ENCODE measurements at regions not wholly inside any gene's neighbourhood (a gene's known extent, or its start where the extent isn't known, plus 50 kb on each side); places are given as distances from the start of the nearest gene placed in this dataset.

DNA sequence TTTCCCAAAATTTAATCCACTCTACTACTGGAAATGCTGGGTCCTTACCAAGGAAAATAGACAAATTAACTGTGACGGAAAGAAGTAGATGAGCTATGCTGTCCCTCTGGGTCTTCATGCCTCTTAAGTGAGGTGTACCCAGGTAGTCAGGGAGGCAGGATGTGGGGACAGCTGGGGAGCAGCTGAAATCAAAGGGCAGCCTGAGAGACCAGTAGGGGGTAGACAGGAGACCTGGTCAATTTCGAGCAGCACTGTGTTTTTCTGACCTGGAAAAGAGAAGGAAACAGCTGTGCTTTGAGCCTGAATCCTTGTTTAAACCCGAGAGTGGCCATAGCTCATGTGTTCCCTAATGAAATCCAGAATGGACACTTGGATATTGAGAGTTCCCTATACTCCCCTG is 587.3 kb downstream of the EFNB2 start:
- TF ChIP-seq CEBPB (IDR thresholded peaks at IDR 0.05), result no peak
- TF ChIP-seq EP300 (IDR thresholded peaks at IDR 0.05; ENCODE audit: borderline replicate concordance), result no peak
- no peak for TF ChIP-seq TEAD4 (IDR thresholded peaks at IDR 0.05)
- TF ChIP-seq, protein P1, sequence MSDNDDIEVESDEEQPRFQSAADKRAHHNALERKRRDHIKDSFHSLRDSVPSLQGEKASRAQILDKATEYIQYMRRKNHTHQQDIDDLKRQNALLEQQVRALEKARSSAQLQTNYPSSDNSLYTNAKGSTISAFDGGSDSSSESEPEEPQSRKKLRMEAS (IDR thresholded peaks at IDR 0.05), result no peak
- TF ChIP-seq REST (IDR thresholded peaks at IDR 0.05; ENCODE audit: low read depth), result no peak
- TF ChIP-seq YY1 (IDR thresholded peaks at IDR 0.05; ENCODE audit: low read depth), result no peak
- no peak for TF ChIP-seq TCF12 (IDR thresholded peaks at IDR 0.05; ENCODE audit: low read depth)
- no peak for TF ChIP-seq RAD21 (IDR thresholded peaks at IDR 0.05; ENCODE audit: low read depth)
- no peak for TF ChIP-seq FOXM1 (IDR thresholded peaks at IDR 0.05; ENCODE audit: borderline replicate concordance, low read depth)
